Naive thymus-derived CD4-positive, alpha-beta T cell (primary cell): ENCODE measurements at regions not wholly inside any gene's neighbourhood (a gene's known extent, or its start where the extent isn't known, plus 50 kb on each side); places are given as distances from the start of the nearest gene placed in this dataset.

Experiments used
- ATAC-seq: fragments of 150-1000 bp; cut with Tn5 transposase; 2 replicates; pipeline ENCODE4 v1.10.0; 2021; ENCODE audit warnings: mild to moderate bottlenecking, moderate library complexity
- CTCF ChIA-PET: fragments of 350-600 bp; sonication (Branson Sonifier 250); formaldehyde crosslinking; loops from one replicate; lab custom pipeline; 2021; ENCODE audit warnings: antibody characterized with exemption; lab: Charles Lee
- POLR2A ChIA-PET: fragments of 350-600 bp; sonication (Branson Sonifier 250); formaldehyde crosslinking; loops from one replicate; lab custom pipeline; 2021; ENCODE audit warnings: antibody characterized with exemption, inconsistent platforms; lab: Charles Lee
- DNase-seq, 9 donors: peaks; one replicate each; pipeline versions ENCODE4 v3.0.0 to v3.0.0-alpha.2; 2020 to 2022; ENCODE audit warnings: mixed read lengths in 1 of 9
- H3K27ac ChIP-seq: one replicate; pipeline ENCODE4 v1.7.0; 2013; ENCODE audit warnings: mild to moderate bottlenecking, low read depth, low read length, moderate library complexity
- H3K27me3 ChIP-seq, 2 donors: one replicate each; pipeline ENCODE4 v1.7.0; 2013; ENCODE audit warnings: low read length in 2 of 2, mild to moderate bottlenecking in 2 of 2, moderate library complexity in 2 of 2; ENCODE audit not compliant: control insufficient read depth in 2 of 2, insufficient read depth in 2 of 2
- H3K36me3 ChIP-seq, 3 experiments: 1 replicate in 2 of 3; 2 replicates in 1 of 3; pipeline ENCODE4 v1.7.0; 2013; ENCODE audit warnings: low read length in 3 of 3, mild to moderate bottlenecking in 3 of 3, moderate library complexity in 1 of 3; ENCODE audit not compliant: insufficient read depth in 3 of 3, control insufficient read depth in 2 of 3
- H3K4me1 ChIP-seq, 2 donors: one replicate each; pipeline ENCODE4 v1.7.0; 2013; ENCODE audit warnings: low read length in 2 of 2, mild to moderate bottlenecking in 2 of 2, moderate library complexity in 1 of 2; ENCODE audit not compliant: control insufficient read depth in 2 of 2, insufficient read depth in 2 of 2
- H3K4me3 ChIP-seq: 2 replicates; pipeline ENCODE4 v1.7.0; 2013; ENCODE audit warnings: mild to moderate bottlenecking, low read length
- H3K9me3 ChIP-seq, 3 experiments: 1 replicate in 2 of 3; 2 replicates in 1 of 3; pipeline ENCODE4 v1.7.0; 2013; ENCODE audit warnings: low read length in 3 of 3; ENCODE audit not compliant: control insufficient read depth in 2 of 3
- H3K27ac Mint-ChIP-seq, 9 donors: one replicate each; pipeline ENCODE4 v1.8.0; 2020 to 2022; ENCODE audit warnings: mixed read lengths in 9 of 9, mild to moderate bottlenecking in 8 of 9, moderate library complexity in 5 of 9, inconsistent platforms in 2 of 9
- H3K27me3 Mint-ChIP-seq, 5 donors: one replicate each; pipeline ENCODE4 v1.8.0; 2021 to 2022; ENCODE audit warnings: mixed read lengths in 5 of 5, mild to moderate bottlenecking in 1 of 5
- H3K36me3 Mint-ChIP-seq, 5 donors: one replicate each; pipeline ENCODE4 v1.8.0; 2020 to 2022; ENCODE audit warnings: mixed read lengths in 5 of 5, mild to moderate bottlenecking in 3 of 5, inconsistent platforms in 1 of 5
- H3K4me1 Mint-ChIP-seq, 7 donors: one replicate each; pipeline ENCODE4 v1.8.0; 2020 to 2022; ENCODE audit warnings: mixed read lengths in 7 of 7, mild to moderate bottlenecking in 3 of 7, inconsistent platforms in 1 of 7
- H3K4me3 Mint-ChIP-seq, 10 donors: one replicate each; pipeline ENCODE4 v1.8.0; 2020 to 2022; ENCODE audit warnings: mild to moderate bottlenecking in 10 of 10, mixed read lengths in 10 of 10, moderate library complexity in 6 of 10, inconsistent platforms in 2 of 10
- H3K9me3 Mint-ChIP-seq, 11 donors: one replicate each; pipeline ENCODE4 v1.8.0; 2020 to 2022; ENCODE audit warnings: mixed read lengths in 11 of 11, mild to moderate bottlenecking in 4 of 11, inconsistent platforms in 1 of 11, moderate library complexity in 1 of 11
- intact Hi-C, 2 donors: fragments of 100-400 bp; cut with micrococcal nuclease; formaldehyde crosslinking; loops; one replicate each; pipeline ENCODE4 v1.15.1; 2023

DNA sequence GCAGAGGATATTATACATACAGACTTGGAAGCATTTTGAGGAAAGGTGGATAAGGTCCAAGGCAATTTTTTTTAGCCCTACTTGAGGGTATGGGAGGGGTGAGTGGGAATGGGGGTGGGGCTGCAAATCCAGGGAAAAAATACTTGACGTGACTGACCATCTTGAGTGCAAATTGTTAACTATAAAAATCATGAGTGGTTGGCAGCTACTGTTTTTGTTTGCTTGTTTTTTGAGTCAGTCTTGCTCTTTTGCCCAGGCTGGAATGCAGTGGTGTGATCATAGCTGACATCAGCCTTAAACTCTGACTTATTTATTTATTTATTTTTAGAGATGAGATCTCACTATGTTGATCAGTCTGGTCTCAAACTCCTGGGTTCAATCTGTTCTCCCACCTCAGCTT lies 458.8 kb downstream of the PIK3C3 start:
- POLR2A ChIA-PET, result no interaction called here
- Histone ChIP-seq H3K4me3 (no peak overlapping the region), H3K27ac (no peak overlapping the region), H3K4me1 (no peaks in the 10 kb centered on the region), H3K36me3 (no peaks in the 10 kb centered on the region), H3K27me3 (no peaks in the 10 kb centered on the region), H3K9me3 (peaks cover 0 to 6% (median 0%) of the 10 kb centered on the region in 3 experiments)
- no peak overlapping the region for H3K4me3 Mint-ChIP-seq
- H3K27ac Mint-ChIP-seq, result no peak overlapping the region
- ATAC-seq (no peak), DNase-seq (no peak)
- peaks cover 1 to 27% (median 10%) of the 10 kb centered on the region in 11 donors for H3K9me3 Mint-ChIP-seq
- H3K36me3 Mint-ChIP-seq, result no peaks in the 10 kb centered on the region
- no peaks in the 10 kb centered on the region for H3K27me3 Mint-ChIP-seq
- no peaks in the 10 kb centered on the region for H3K4me1 Mint-ChIP-seq
- intact Hi-C loops, result no loop called here
- CTCF ChIA-PET, result no interaction called here

DNA sequence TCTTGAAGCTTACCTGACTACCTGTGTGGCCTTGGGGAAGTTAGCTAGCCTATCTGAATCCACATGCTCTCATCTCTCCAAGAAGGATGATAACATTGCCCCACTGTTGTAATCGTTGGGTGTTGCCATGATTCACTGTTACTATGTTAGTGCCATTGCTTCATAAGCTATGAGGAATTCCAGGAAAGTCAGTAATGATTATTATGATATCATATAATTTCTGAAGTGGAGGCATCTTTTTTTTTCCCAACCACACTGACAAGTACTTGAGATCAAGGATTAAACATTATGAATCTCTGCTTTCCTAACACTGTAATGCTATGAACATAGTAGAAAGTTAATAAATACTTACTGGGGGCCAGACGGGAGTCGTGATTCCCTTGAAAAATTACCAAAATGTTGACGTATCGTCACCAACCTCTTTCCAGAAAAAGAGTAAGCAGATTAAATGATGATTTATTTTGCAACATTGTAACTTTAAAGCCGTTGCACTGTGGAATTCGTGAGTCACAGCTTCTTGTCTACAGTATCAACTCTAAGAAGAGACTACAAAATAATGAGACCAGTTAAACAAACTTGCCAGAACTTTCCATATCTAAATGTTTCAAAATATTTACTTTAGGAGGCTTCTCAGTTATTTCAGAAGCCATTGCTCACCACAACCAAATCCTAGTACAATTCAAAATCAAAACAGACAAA lies 459.9 kb downstream of the PIK3C3 start:
- Mint-ChIP-seq H3K9me3 (peaks cover 0 to 20% (median 5%) of the 10 kb centered on the region in 11 donors), H3K27ac (no peak overlapping the region)
- POLR2A ChIA-PET, result no interaction called here

DNA sequence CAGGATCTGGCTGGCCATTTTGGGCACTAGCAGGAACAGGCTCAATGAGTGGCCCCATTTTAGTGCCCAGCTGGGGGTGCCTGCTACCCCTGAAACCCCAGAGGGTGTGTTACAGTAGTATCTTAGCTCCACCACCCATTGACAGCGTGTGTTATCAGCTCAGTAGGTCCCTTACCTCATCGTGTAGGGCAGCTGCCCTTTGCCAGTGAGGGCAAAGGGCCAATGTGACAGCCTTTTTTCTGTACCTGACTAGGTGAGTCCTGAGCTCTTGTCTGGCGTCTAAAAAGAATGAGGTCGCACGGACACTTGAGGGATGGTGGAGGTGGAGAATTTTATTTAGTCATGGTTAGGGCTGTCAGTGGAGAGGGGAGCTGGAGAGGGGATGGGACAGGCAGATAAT lies 462.2 kb downstream of the PIK3C3 start:
- no peak overlapping the region for H3K4me3 Mint-ChIP-seq

More for the DNA sequence above, 459.9 kb downstream of the PIK3C3 start:
- Histone ChIP-seq H3K4me3 (no peak overlapping the region), H3K36me3 (no peaks in the 10 kb centered on the region), H3K27ac (no peak overlapping the region), H3K9me3 (peaks cover 0 to 6% (median 0%) of the 10 kb centered on the region in 3 experiments), H3K27me3 (no peaks in the 10 kb centered on the region), H3K4me1 (no peaks in the 10 kb centered on the region)
- no peaks in the 10 kb centered on the region for H3K4me1 Mint-ChIP-seq
- CTCF ChIA-PET, result no interaction called here
- H3K36me3 Mint-ChIP-seq, result no peaks in the 10 kb centered on the region
- H3K27me3 Mint-ChIP-seq, result no peaks in the 10 kb centered on the region
- ATAC-seq, result no peak
- DNase-seq, result no peak
- H3K4me3 Mint-ChIP-seq, result no peak overlapping the region
- intact Hi-C loops, result no loop called here

DNA sequence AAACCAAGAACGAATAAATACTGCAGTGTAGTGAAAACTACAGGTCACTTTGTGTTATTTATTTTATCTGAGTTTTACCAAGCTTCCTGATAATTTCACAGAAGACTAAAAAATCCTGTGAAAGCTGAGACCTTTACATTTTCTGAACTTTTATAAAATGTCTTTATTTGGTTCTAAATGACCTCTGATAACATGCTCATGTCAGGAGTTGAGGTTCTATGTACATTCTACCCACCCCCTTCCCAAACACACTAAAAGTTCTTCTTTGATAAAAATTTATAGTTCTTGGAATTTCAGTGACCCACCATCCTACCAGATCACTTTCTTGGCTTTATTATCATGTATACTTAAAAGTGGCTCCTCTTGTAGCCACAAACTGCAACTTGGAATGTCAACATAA lies 463.1 kb downstream of the PIK3C3 start:
- Histone ChIP-seq H3K9me3 (no peaks in the 10 kb centered on the region), H3K36me3 (no peaks in the 10 kb centered on the region), H3K27ac (no peak overlapping the region), H3K27me3 (no peaks in the 10 kb centered on the region), H3K4me1 (no peaks in the 10 kb centered on the region), H3K4me3 (no peak overlapping the region)
- no peak overlapping the region for H3K4me3 Mint-ChIP-seq
- no peak overlapping the region for H3K27ac Mint-ChIP-seq
- ChIA-PET CTCF (no interaction called here), POLR2A (no interaction called here)
- H3K27me3 Mint-ChIP-seq, result no peaks in the 10 kb centered on the region
- intact Hi-C loops, result no loop called here
- ATAC-seq (no peak), DNase-seq (no peak)
- no peaks in the 10 kb centered on the region for H3K36me3 Mint-ChIP-seq
- H3K4me1 Mint-ChIP-seq, result no peaks in the 10 kb centered on the region
- peaks cover 0 to 12% (median 2%) of the 10 kb centered on the region in 11 donors for H3K9me3 Mint-ChIP-seq

More for the DNA sequence above, 462.2 kb downstream of the PIK3C3 start:
- no peaks in the 10 kb centered on the region for H3K4me1 Mint-ChIP-seq
- Histone ChIP-seq H3K4me1 (no peaks in the 10 kb centered on the region), H3K27me3 (no peaks in the 10 kb centered on the region), H3K4me3 (no peak overlapping the region), H3K36me3 (no peaks in the 10 kb centered on the region), H3K9me3 (no peaks in the 10 kb centered on the region), H3K27ac (no peak overlapping the region)
- no peaks in the 10 kb centered on the region for H3K36me3 Mint-ChIP-seq
- no peaks in the 10 kb centered on the region for H3K27me3 Mint-ChIP-seq
- no peak for DNase-seq
- CTCF ChIA-PET, result no interaction called here
- POLR2A ChIA-PET, result no interaction called here
- no peak for ATAC-seq
- H3K27ac Mint-ChIP-seq, result no peak overlapping the region
- intact Hi-C loops, result no loop called here
- peaks cover 0 to 17% (median 3%) of the 10 kb centered on the region in 11 donors for H3K9me3 Mint-ChIP-seq

DNA sequence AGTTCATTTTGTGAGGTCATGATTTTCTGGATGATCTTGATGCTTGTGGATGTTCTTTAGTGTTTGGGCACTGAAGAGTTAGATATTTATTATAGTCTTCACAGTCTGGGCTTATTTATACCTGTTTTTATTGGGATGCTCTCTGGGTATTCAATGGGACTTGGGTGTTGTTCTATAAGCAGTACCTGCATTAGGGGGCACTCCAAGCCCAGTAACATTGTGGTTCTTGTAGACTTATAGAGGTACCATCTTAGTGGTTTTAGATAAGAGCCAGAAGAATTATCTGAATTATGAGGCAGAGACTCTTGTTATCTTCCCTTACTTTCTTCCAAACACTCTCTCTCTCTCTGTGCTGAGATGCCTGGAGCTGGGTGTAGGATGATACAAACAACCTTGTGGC lies 470.0 kb downstream of the PIK3C3 start:
- Mint-ChIP-seq H3K4me3 (no peak overlapping the region), H3K27ac (no peak overlapping the region), H3K9me3 (peaks cover 0 to 21% (median 7%) of the 10 kb centered on the region in 11 donors), H3K4me1 (no peaks in the 10 kb centered on the region), H3K27me3 (no peaks in the 10 kb centered on the region), H3K36me3 (no peaks in the 10 kb centered on the region)
- no peak for DNase-seq
- Histone ChIP-seq H3K4me3 (no peak overlapping the region), H3K27ac (no peak overlapping the region), H3K4me1 (no peaks in the 10 kb centered on the region), H3K36me3 (no peaks in the 10 kb centered on the region), H3K27me3 (no peaks in the 10 kb centered on the region), H3K9me3 (no peaks in the 10 kb centered on the region)
- no peak for ATAC-seq
- ChIA-PET CTCF (no interaction called here), POLR2A (no interaction called here)
- intact Hi-C loops, result no loop called here

DNA sequence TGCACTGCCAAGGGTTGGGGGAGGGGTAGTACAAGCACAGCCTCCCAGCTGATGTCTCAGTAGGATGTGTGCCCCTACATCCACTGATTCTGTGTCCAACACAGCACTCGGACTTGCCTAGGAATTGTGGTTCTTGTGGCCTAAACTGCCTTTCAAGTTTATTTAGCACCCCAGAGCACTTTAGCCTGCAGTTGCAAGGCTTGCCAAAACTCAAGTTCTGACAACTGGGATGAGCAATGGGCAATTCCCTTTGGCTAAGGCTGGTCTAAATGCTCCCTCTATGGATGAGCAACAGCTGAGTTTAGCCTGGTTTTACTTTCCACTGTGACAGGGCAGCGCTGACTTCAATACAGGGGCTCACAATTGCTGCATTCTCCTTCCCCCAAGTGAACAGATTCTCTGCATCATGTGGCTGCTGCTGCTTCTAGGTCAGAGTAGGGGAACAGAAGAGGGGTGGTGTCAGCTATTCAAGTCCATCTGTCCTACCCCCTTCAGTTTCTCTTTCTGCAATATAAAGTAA lies 471.5 kb downstream of the PIK3C3 start:
- ChIA-PET POLR2A (no interaction called here), CTCF (no interaction called here)
- ATAC-seq, result no peak
- intact Hi-C loops, result no loop called here
- peaks cover 0 to 21% (median 5%) of the 10 kb centered on the region in 11 donors for H3K9me3 Mint-ChIP-seq
- Histone ChIP-seq H3K4me3 (no peak overlapping the region), H3K9me3 (no peaks in the 10 kb centered on the region), H3K27me3 (no peaks in the 10 kb centered on the region), H3K27ac (no peak overlapping the region), H3K4me1 (no peaks in the 10 kb centered on the region), H3K36me3 (no peaks in the 10 kb centered on the region)
- H3K4me1 Mint-ChIP-seq, result no peaks in the 10 kb centered on the region
- no peak for DNase-seq
- H3K36me3 Mint-ChIP-seq, result no peaks in the 10 kb centered on the region
- no peak overlapping the region for H3K27ac Mint-ChIP-seq
- no peaks in the 10 kb centered on the region for H3K27me3 Mint-ChIP-seq
- no peak overlapping the region for H3K4me3 Mint-ChIP-seq

DNA sequence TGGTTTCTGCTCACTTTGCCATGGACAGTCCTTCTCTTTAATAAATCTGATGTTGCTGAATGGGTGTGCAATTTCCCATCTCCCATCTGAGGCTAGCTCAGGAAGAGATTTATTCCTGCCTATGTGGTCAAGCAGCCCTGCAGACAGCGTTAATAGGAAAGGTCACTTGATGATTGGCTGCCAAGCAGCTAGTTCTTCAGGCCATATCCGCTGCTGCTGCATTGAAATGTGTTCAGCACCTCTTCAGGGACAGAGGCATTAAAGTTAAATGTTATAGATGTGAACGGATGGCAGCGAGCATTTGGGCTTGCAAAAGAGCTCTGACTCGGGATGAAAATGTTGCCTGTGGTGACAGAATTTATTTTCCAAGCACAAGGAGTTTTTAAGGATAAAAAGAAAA lies 474.2 kb downstream of the PIK3C3 start:
- Histone ChIP-seq H3K4me1 (no peaks in the 10 kb centered on the region), H3K27ac (no peak overlapping the region), H3K4me3 (no peak overlapping the region), H3K36me3 (no peaks in the 10 kb centered on the region), H3K9me3 (no peaks in the 10 kb centered on the region), H3K27me3 (no peaks in the 10 kb centered on the region)
- H3K27me3 Mint-ChIP-seq, result no peaks in the 10 kb centered on the region
- no peak overlapping the region for H3K4me3 Mint-ChIP-seq
- ChIA-PET POLR2A (no interaction called here), CTCF (interaction anchor here (1.0 kb wide), 1 partner anchor 35 kb away, joined by 4 read pairs; no protein-coding TSS in a partner anchor)
- H3K9me3 Mint-ChIP-seq, result peaks cover 0 to 21% (median 4%) of the 10 kb centered on the region in 11 donors
- DNase-seq (no peak), ATAC-seq (no peak)
- intact Hi-C loops, result no loop called here
- H3K4me1 Mint-ChIP-seq, result no peaks in the 10 kb centered on the region
- H3K36me3 Mint-ChIP-seq, result no peaks in the 10 kb centered on the region
- H3K27ac Mint-ChIP-seq, result no peak overlapping the region
